GM23248 (cell line): ENCODE measurements at regions not wholly inside any gene's neighbourhood (a gene's known extent, or its start where the extent isn't known, plus 50 kb on each side); places are given as distances from the start of the nearest gene placed in this dataset.

Experiments
- EZH2 ChIP-seq: fragments of 200-600 bp; sonication (generic); IDR thresholded peaks from 2 replicates; pipeline ENCODE4 v1.6.1; 2018; ENCODE audit warnings: antibody characterized with exemption, mild to moderate bottlenecking; ENCODE audit not compliant: insufficient read depth, poor library complexity, severe bottlenecking
- EZH2phosphoT487 ChIP-seq: fragments of 200-600 bp; sonication (generic); IDR thresholded peaks from 2 replicates; pipeline ENCODE4 v1.6.1; 2018; ENCODE audit warnings: antibody characterized with exemption, moderate library complexity, mild to moderate bottlenecking, low read depth; ENCODE audit not compliant: insufficient read depth

GRCh38 chr2:194742706-194743105, 914.3 kb upstream of the SLC39A10 start:
- TF ChIP-seq EZH2phosphoT487 (no peak), EZH2 (no peak)
